GM12891 (cell line): ENCODE measurements at regions not wholly inside any gene's neighbourhood (a gene's known extent, or its start where the extent isn't known, plus 50 kb on each side); places are given as distances from the start of the nearest gene placed in this dataset.

Source experiments
- PAX5 ChIP-seq: IDR thresholded peaks from 2 replicates; pipeline ENCODE4 v1.6.1; 2011; ENCODE audit warnings: low read length, moderate library complexity, mild to moderate bottlenecking; ENCODE audit not compliant: insufficient read depth, severe bottlenecking
- POLR2A ChIP-seq: IDR thresholded peaks from 2 replicates; pipeline ENCODE4 v1.6.1; 2011; ENCODE audit warnings: low read depth, low read length, control low read depth
- POLR2AphosphoS5 ChIP-seq: IDR thresholded peaks from 2 replicates; pipeline ENCODE4 v1.6.1; 2011; ENCODE audit warnings: low read depth, low read length, control low read depth
- POU2F2 ChIP-seq: IDR thresholded peaks from 2 replicates; pipeline ENCODE4 v1.6.1; 2011; ENCODE audit warnings: low read depth, mild to moderate bottlenecking, control low read depth, low read length, moderate library complexity
- SPI1 ChIP-seq: IDR thresholded peaks from 2 replicates; pipeline ENCODE4 v1.6.1; 2011; ENCODE audit warnings: low read depth, low read length, control low read depth
- TAF1 ChIP-seq: IDR thresholded peaks from 2 replicates; pipeline ENCODE4 v1.6.1; 2011; ENCODE audit warnings: low read depth, low read length, control low read depth

DNA sequence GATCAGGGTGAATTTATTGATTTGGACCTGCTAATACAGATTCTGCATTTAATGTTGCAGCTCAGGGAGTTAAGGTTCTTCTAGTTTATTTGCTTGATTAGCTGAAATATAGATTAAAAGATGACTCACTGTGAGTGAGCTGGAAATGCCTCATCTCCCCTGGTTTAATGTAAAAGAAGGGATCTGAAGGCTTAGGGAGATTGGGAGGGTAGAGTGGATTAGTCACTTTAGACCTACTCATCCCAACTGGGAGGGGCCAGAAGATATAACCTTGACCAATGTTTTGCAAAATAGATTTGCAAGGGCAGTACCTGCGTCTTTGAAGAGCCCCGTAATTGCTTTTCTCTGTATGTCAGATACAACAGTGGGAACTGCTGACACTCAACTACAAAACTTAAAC lies 922.8 kb upstream of the ADGRL4 start:
- TF ChIP-seq POLR2A (no peak), POLR2AphosphoS5 (no peak), TAF1 (no peak), SPI1 (no peak), POU2F2 (no peak), PAX5 (no peak)
